Smooth muscle cell (in vitro differentiated cells): ENCODE measurements at regions not wholly inside any gene's neighbourhood (a gene's known extent, or its start where the extent isn't known, plus 50 kb on each side); places are given as distances from the start of the nearest gene placed in this dataset.

Source experiments
- DNase-seq: peaks from one replicate; lab custom pipeline; 2025; ENCODE audit not compliant: unreplicated experiment; lab: John Stamatoyannopoulos, UW
- H2AFZ ChIP-seq: fragments of 200-600 bp; sonication (generic); 2 replicates; pipeline ENCODE4 v1.6.0; 2016; ENCODE audit warnings: antibody characterized with exemption, low read depth, mild to moderate bottlenecking
- H3F3A ChIP-seq: fragments of 200-600 bp; sonication (generic); 2 replicates; pipeline ENCODE4 v1.6.0; 2017; ENCODE audit warnings: antibody characterized with exemption, low read depth
- H3K27ac ChIP-seq: fragments of 200-600 bp; sonication (generic); 2 replicates; pipeline ENCODE4 v1.5.1; 2016; ENCODE audit warnings: low read depth, mild to moderate bottlenecking
- H3K27me3 ChIP-seq: fragments of 200-600 bp; sonication (generic); 2 replicates; pipeline ENCODE4 v1.6.1; 2016; ENCODE audit warnings: low read depth, mild to moderate bottlenecking
- H3K36me3 ChIP-seq: fragments of 200-600 bp; sonication (generic); 2 replicates; pipeline ENCODE4 v1.5.1; 2016; ENCODE audit warnings: low read depth
- H3K4me1 ChIP-seq: fragments of 200-600 bp; sonication (generic); 2 replicates; pipeline ENCODE4 v1.5.1; 2016; ENCODE audit warnings: low read depth
- H3K4me2 ChIP-seq: fragments of 200-600 bp; sonication (generic); 2 replicates; pipeline ENCODE4 v1.6.0; 2016; ENCODE audit warnings: mild to moderate bottlenecking
- H3K4me3 ChIP-seq: fragments of 200-600 bp; sonication (generic); 2 replicates; pipeline ENCODE4 v1.5.1; 2016; ENCODE audit warnings: mild to moderate bottlenecking
- H3K79me2 ChIP-seq: fragments of 200-600 bp; sonication (generic); 2 replicates; pipeline ENCODE4 v1.6.0; 2016; ENCODE audit warnings: low read depth, mild to moderate bottlenecking
- H3K9ac ChIP-seq: fragments of 200-600 bp; sonication (generic); 2 replicates; pipeline ENCODE4 v1.6.0; 2016; ENCODE audit warnings: low read depth
- H3K9me3 ChIP-seq: fragments of 200-600 bp; sonication (generic); replicated peaks from 2 replicates; pipeline ENCODE4 v1.5.1; 2016; ENCODE audit warnings: low read depth
- H4K20me1 ChIP-seq: fragments of 200-600 bp; sonication (generic); 2 replicates; pipeline ENCODE4 v1.6.0; 2016; ENCODE audit warnings: low read depth
- CTCF ChIP-seq: fragments of 200-600 bp; sonication (generic); IDR thresholded peaks from 2 replicates; pipeline ENCODE4 v1.5.1; 2017; ENCODE audit warnings: borderline replicate concordance, mild to moderate bottlenecking, antibody characterized with exemption; ENCODE audit not compliant: insufficient read depth, poor library complexity, severe bottlenecking
- WGBS: methylation state at CpG from one replicate; pipeline ENCODE4 v1.1.7; 2016; ENCODE audit warnings: low lambda C conversion rate; 5-methylcytosine and 5-hydroxymethylcytosine counted together

GRCh38 chr13:73224703-73225102 lies 165.9 kb downstream of the KLF5 start:
- Histone ChIP-seq H3K27ac (peak overlapping the region; percentile 39), H3F3A (peaks cover 5% of the 10 kb centered on the region), H3K27me3 (no peaks in the 10 kb centered on the region), H4K20me1 (no peaks in the 10 kb centered on the region), H3K4me1 (no peaks in the 10 kb centered on the region), H3K9ac (no peak overlapping the region), H3K79me2 (no peaks in the 10 kb centered on the region), H3K4me2 (no peak overlapping the region), H3K9me3 (no peaks in the 10 kb centered on the region), H2AFZ (no peak overlapping the region), H3K4me3 (no peak overlapping the region), H3K36me3 (no peaks in the 10 kb centered on the region)
- 31% methylated on average over 1 of the region's 1 CpG for WGBS
- no peak for DNase-seq
- no peak for TF ChIP-seq CTCF

- no peak for DNase-seq
- H3K4me3 ChIP-seq, result no peak overlapping the region
- H3K9ac ChIP-seq, result no peak overlapping the region
- TF ChIP-seq CTCF, result no peak
- H3K27me3 ChIP-seq, result no peaks in the 10 kb centered on the region
- no peaks in the 10 kb centered on the region for H3K9me3 ChIP-seq
- peaks cover 5% of the 10 kb centered on the region for H3F3A ChIP-seq
- WGBS, result 75% methylated on average over 5 of the region's 5 CpGs
- no peaks in the 10 kb centered on the region for H4K20me1 ChIP-seq
- peak overlapping the region; percentile 39 for H3K27ac ChIP-seq
- H3K4me1 ChIP-seq, result no peaks in the 10 kb centered on the region
- no peak overlapping the region for H2AFZ ChIP-seq
- no peak overlapping the region for H3K4me2 ChIP-seq
- no peaks in the 10 kb centered on the region for H3K79me2 ChIP-seq
- no peaks in the 10 kb centered on the region for H3K36me3 ChIP-seq
Measured at GRCh38 chr13:73223372-73223781, 164.6 kb downstream of the KLF5 start.

- H3K27ac ChIP-seq, result no peak overlapping the region
- WGBS, result 97% methylated on average over 6 of the region's 6 CpGs
- no peak overlapping the region for H3K4me2 ChIP-seq
- H3K4me3 ChIP-seq, result no peak overlapping the region
- H3K4me1 ChIP-seq, result no peaks in the 10 kb centered on the region
- DNase-seq, result no peak
- H3K9me3 ChIP-seq, result no peaks in the 10 kb centered on the region
- H2AFZ ChIP-seq, result no peak overlapping the region
- H3K36me3 ChIP-seq, result no peaks in the 10 kb centered on the region
- no peak for TF ChIP-seq CTCF
- no peaks in the 10 kb centered on the region for H4K20me1 ChIP-seq
- no peak overlapping the region for H3K9ac ChIP-seq
- H3K27me3 ChIP-seq, result no peaks in the 10 kb centered on the region
- H3K79me2 ChIP-seq, result no peaks in the 10 kb centered on the region
- H3F3A ChIP-seq, result peaks cover 5% of the 10 kb centered on the region
Measured at GRCh38 chr13:73222627-73223305, 164.0 kb downstream of the KLF5 start.
